HepG2 (cell line): ENCODE measurements at regions not wholly inside any gene's neighbourhood (a gene's known extent, or its start where the extent isn't known, plus 50 kb on each side); places are given as distances from the start of the nearest gene placed in this dataset.

Source experiments
- ATAC-seq: fragments of 200-7000 bp; cut with Tn5 transposase; 3 replicates; pipeline ENCODE4 v1.9.1; 2020; ENCODE audit warnings: mild to moderate bottlenecking, moderate library complexity
- BruUV-seq: library from RNA; stranded (reverse); fragments of 400-500 nt; replicated peaks from 2 replicates; lab custom pipeline; 2021; lab: Mats Ljungman, UMichigan
- CTCF ChIA-PET: fragments of 300-600 bp; formaldehyde crosslinking; extraction: SDS; loops from one replicate; lab custom pipeline; 2021; ENCODE audit warnings: low total read pairs, inconsistent platforms, low intra/inter-chr PET ratio; lab: Yijun Ruan, JAX
- POLR2A ChIA-PET: fragments of 350-600 bp; sonication (Branson Sonifier 250); formaldehyde crosslinking; loops from one replicate; lab custom pipeline; 2020; ENCODE audit warnings: antibody characterized with exemption, inconsistent platforms; lab: Yijun Ruan, JAX
- DNase-seq: peaks from one replicate; pipeline ENCODE4 v3.0.0-alpha.2; 2015; ENCODE audit warnings: low spot score
- FAIRE-seq: peaks from 3 replicates; lab custom pipeline; 2011; peaks lifted over from hg19 to GRCh38; lab: Jason Lieb, UNC
- H2AFZ ChIP-seq: one replicate; pipeline ENCODE4 v1.6.1; 2011; ENCODE audit warnings: low read length, inconsistent platforms
- H3K27ac ChIP-seq: fragments of 300-600 bp; 3 replicates; pipeline ENCODE4 v1.8.0; 2011; ENCODE audit warnings: mixed run types, mild to moderate bottlenecking, mixed read lengths, low read length, inconsistent platforms; ENCODE audit not compliant: insufficient read depth; ENCODE audit errors: extremely low read length
- H3K27me3 ChIP-seq, 2 experiments: fragments of 200-600 bp in 1 of 2; 2 replicates in 1 of 2; 3 replicates in 1 of 2; pipeline versions ENCODE4 v1.6.0 to v1.8.0; 2011; ENCODE audit warnings: low read length in 2 of 2, mild to moderate bottlenecking in 2 of 2, moderate library complexity in 2 of 2, inconsistent platforms in 1 of 2; ENCODE audit not compliant: insufficient read depth in 2 of 2, control insufficient read depth in 1 of 2
- H3K36me3 ChIP-seq, 2 experiments: fragments of 200-600 bp in 1 of 2; replicated peaks in 1 of 2; 2 replicates in 1 of 2; 3 replicates in 1 of 2; pipeline versions ENCODE4 v1.5.1 to v1.8.0; 2011; ENCODE audit warnings: low read length in 2 of 2, inconsistent platforms in 1 of 2; ENCODE audit not compliant: insufficient read depth in 2 of 2, control insufficient read depth in 1 of 2
- H3K4me1 ChIP-seq: 2 replicates; pipeline ENCODE4 v1.5.1; 2012; ENCODE audit warnings: low read length, inconsistent platforms; ENCODE audit not compliant: insufficient read depth
- H3K4me2 ChIP-seq: 2 replicates; pipeline ENCODE4 v1.6.0; 2011; ENCODE audit warnings: low read depth, low read length, inconsistent platforms
- H3K4me3 ChIP-seq, 3 experiments: fragments of 200-600 bp in 1 of 3; sonication (generic), shearing (Covaris generic) in 1 of 3; replicated peaks in 1 of 3; 2 replicates each; pipeline ENCODE4 v1.5.1; 2011 to 2016; ENCODE audit warnings: low read length in 3 of 3, inconsistent platforms in 2 of 3, low read depth in 2 of 3, mild to moderate bottlenecking in 2 of 3, control low read depth in 1 of 3, mixed read lengths in 1 of 3; ENCODE audit not compliant: insufficient read depth in 1 of 3
- H3K79me2 ChIP-seq: one replicate; pipeline ENCODE4 v1.6.1; 2011; ENCODE audit warnings: low read length, inconsistent platforms; ENCODE audit not compliant: insufficient read depth
- H3K9ac ChIP-seq: 2 replicates; pipeline ENCODE4 v1.6.0; 2011; ENCODE audit warnings: mild to moderate bottlenecking, low read depth, low read length, inconsistent platforms; ENCODE audit not compliant: insufficient read depth
- H3K9me3 ChIP-seq: 2 replicates; pipeline ENCODE4 v1.5.1; 2012; ENCODE audit warnings: mild to moderate bottlenecking, low read length
- H4K20me1 ChIP-seq: 2 replicates; pipeline ENCODE4 v1.6.0; 2011; ENCODE audit warnings: inconsistent platforms, mild to moderate bottlenecking, low read length, moderate library complexity; ENCODE audit not compliant: insufficient read depth
- FOXK2 ChIP-seq: fragments of 450-650 bp; IDR thresholded peaks from 2 replicates; pipeline ENCODE4 v1.6.1; 2016
- IRX3 ChIP-seq: sonication (generic); formaldehyde crosslinking; IDR thresholded peaks from 2 replicates; pipeline ENCODE4 v1.8.1; 2023; ENCODE audit warnings: mild to moderate bottlenecking, low read depth, missing genetic modification reagents, borderline replicate concordance
- TAF15 ChIP-seq: fragments of 200-400 bp; formaldehyde crosslinking; IDR thresholded peaks from one replicate; pipeline ENCODE4 v1.6.1; 2018; ENCODE audit warnings: mild to moderate bottlenecking, low read depth, low read length; ENCODE audit not compliant: poor library complexity, severe bottlenecking
- ZNF343 ChIP-seq: sonication (generic); formaldehyde crosslinking; IDR thresholded peaks from 2 replicates; pipeline ENCODE4 v1.4.0; 2020; ENCODE audit warnings: mild to moderate bottlenecking, missing genetic modification reagents
- ZNF407 ChIP-seq: sonication (generic); formaldehyde crosslinking; IDR thresholded peaks from one replicate; pipeline ENCODE4 v1.5.1; 2020; ENCODE audit warnings: mild to moderate bottlenecking, missing genetic modification reagents; ENCODE audit errors: not compliant biosample characterization
- ZNF782 ChIP-seq: sonication (generic); formaldehyde crosslinking; IDR thresholded peaks from 2 replicates; pipeline ENCODE4 v1.4.0; 2020; ENCODE audit warnings: missing genetic modification reagents, mild to moderate bottlenecking, borderline replicate concordance
- WGBS: methylation state at CpG from one replicate; pipeline ENCODE4 v1.1.6; 2017; ENCODE audit warnings: low lambda C conversion rate; 5-methylcytosine and 5-hydroxymethylcytosine counted together
- in situ Hi-C: cut with HindIII; loops from 2 replicates; pipeline ENCODE4 v1.10.0; 2017; ENCODE audit warnings: low pct_unique_long_range_greater_than_20kb; ENCODE audit not compliant: extremely low pct_ligation_motif_present
- intact Hi-C: fragments of 100-400 bp; cut with micrococcal nuclease; formaldehyde crosslinking; loops from one replicate; pipeline ENCODE4 v1.10.0; 2022; ENCODE audit not compliant: unreplicated experiment

- in situ Hi-C loops: no loop called here
- DNase-seq (no peak), ATAC-seq (no peak), FAIRE-seq (no peak)
- ChIA-PET POLR2A (no interaction called here), CTCF (interaction anchor here (1.1 to 5.2 kb wide), 3 partner anchors 26 to 240 kb away, joined by 3 to 108 read pairs (median 10); no protein-coding TSS in a partner anchor)
- Histone ChIP-seq H3K27ac (no peak overlapping the region), H3K4me3 (no peak overlapping the region), H3K27me3 (peaks cover 0 to 4% of the 10 kb centered on the region in 2 experiments; a peak in 1 of 5 replicates), H4K20me1 (no peaks in the 10 kb centered on the region), H3K9me3 (no peaks in the 10 kb centered on the region), H2AFZ (no peak overlapping the region), H3K4me2 (no peak overlapping the region), H3K4me1 (peaks cover 4% of the 10 kb centered on the region; the same call in 1 of the 2 replicates), H3K36me3 (no peaks in the 10 kb centered on the region), H3K9ac (no peak overlapping the region), H3K79me2 (no peaks in the 10 kb centered on the region)
- TF ChIP-seq FOXK2 (no peak), ZNF782 (CRISPR knock-in tag) (no peak), ZNF407 (CRISPR knock-in tag) (no peak), TAF15 (no peak), ZNF343 (CRISPR knock-in tag) (no peak), IRX3 (no peak)
- BruUV-seq: no TSS peak
- 36% methylated on average over 2 of the region's 2 CpGs for WGBS
- intact Hi-C loops: loop anchor here (2.0 kb wide), 2 partner anchors 63 to 117 kb away; partner anchors contain the start of gene ELOVL5
Measured at GRCh38 chr6:53411451-53411850, 62.7 kb upstream of the ELOVL5 start.
